ENCODE measurements at regions not wholly inside any gene's neighbourhood (a gene's known extent, or its start where the extent isn't known, plus 50 kb on each side); places are given as distances from the start of the nearest gene placed in this dataset.

- Histone ChIP-seq H3K9me3 (peaks cover 0 to 19% (median 0%) of the 10 kb centered on the region in 8 donors), H3K27ac (no peak overlapping the region), H3K36me3 (no peaks in the 10 kb centered on the region), H3K27me3 (replicated peaks in 1 of 7) (peaks cover 0 to 16% (median 0%) of the 10 kb centered on the region in 7 donors), H3K4me1 (no peaks in the 10 kb centered on the region), H3K4me3 (no peak overlapping the region)
- TF ChIP-seq POLR2AphosphoS5 (IDR thresholded peaks at IDR 0.05) (no peak), CTCF (IDR thresholded peaks at IDR 0.05 in 8 of 11, conservative IDR thresholded peaks at IDR 0.05 in 3 of 11) (no peak), POLR2A (IDR thresholded peaks at IDR 0.05) (no peak)
- 47 to 77% (median 68%) methylated on average over 9 to 14 of the region's 14 CpGs for WGBS, 5 donors
- intact Hi-C loops (cut with DNase I; ENCODE audit: low total_unique reads), result no loop called here
- no peak for DNase-seq
Measured at GRCh38 chr2:2938481-2938880, 439.1 kb downstream of the EIPR1 start.

- 84 to 90% (median 89%) methylated on average over 26 of the region's 26 CpGs for WGBS, 5 donors
Measured at GRCh38 chr2:2935445-2936149, 442.0 kb downstream of the EIPR1 start.

GRCh38 chr2:2933426-2933825 is 444.2 kb downstream of the EIPR1 start:
- intact Hi-C loops (cut with DNase I; ENCODE audit: low total_unique reads), result no loop called here
- H3K4me3 ChIP-seq, result no peak overlapping the region
- H3K4me1 ChIP-seq, result no peaks in the 10 kb centered on the region
- H3K9me3 ChIP-seq, result peaks cover 0 to 29% (median 12%) of the 10 kb centered on the region in 8 donors
- WGBS, 5 donors, result 74 to 81% (median 75%) methylated on average over 11 to 15 of the region's 15 CpGs
- H3K36me3 ChIP-seq, result no peaks in the 10 kb centered on the region
- H3K27me3 ChIP-seq (replicated peaks in 1 of 7), result peaks cover 0 to under 1% (median 0%) of the 10 kb centered on the region in 7 donors
- no peak for DNase-seq
- TF ChIP-seq CTCF (IDR thresholded peaks at IDR 0.05 in 8 of 11, conservative IDR thresholded peaks at IDR 0.05 in 3 of 11) (no peak), POLR2A (IDR thresholded peaks at IDR 0.05) (no peak), POLR2AphosphoS5 (IDR thresholded peaks at IDR 0.05) (no peak)
- H3K27ac ChIP-seq, result no peak overlapping the region

More at GRCh38 chr2:2935445-2936149, 442.0 kb downstream of the EIPR1 start:
- intact Hi-C loops (cut with DNase I; ENCODE audit: low total_unique reads), result no loop called here
- Histone ChIP-seq H3K4me1 (no peaks in the 10 kb centered on the region), H3K9me3 (peaks cover 0 to 19% (median 0%) of the 10 kb centered on the region in 8 donors), H3K4me3 (no peak overlapping the region), H3K27me3 (replicated peaks in 1 of 7) (peaks cover 0 to 8% (median 0%) of the 10 kb centered on the region in 7 donors), H3K36me3 (no peaks in the 10 kb centered on the region), H3K27ac (no peak overlapping the region)
- no peak for TF ChIP-seq CTCF (IDR thresholded peaks at IDR 0.05 in 8 of 11, conservative IDR thresholded peaks at IDR 0.05 in 3 of 11)
- no peak for TF ChIP-seq POLR2AphosphoS5 (IDR thresholded peaks at IDR 0.05)
- TF ChIP-seq POLR2A (IDR thresholded peaks at IDR 0.05), result no peak
- DNase-seq, result no peak

GRCh38 chr2:2932692-2933305 is 444.8 kb downstream of the EIPR1 start:
- no peaks in the 10 kb centered on the region for H3K4me1 ChIP-seq
- no peak overlapping the region for H3K4me3 ChIP-seq
- no peak for DNase-seq
- peaks cover 0 to 29% (median 12%) of the 10 kb centered on the region in 8 donors for H3K9me3 ChIP-seq
- WGBS, 5 donors, result 85 to 90% (median 88%) methylated on average over 15 to 16 of the region's 16 CpGs
- intact Hi-C loops (cut with DNase I; ENCODE audit: low total_unique reads), result no loop called here
- no peak for TF ChIP-seq POLR2AphosphoS5 (IDR thresholded peaks at IDR 0.05)
- TF ChIP-seq POLR2A (IDR thresholded peaks at IDR 0.05), result no peak
- no peak for TF ChIP-seq CTCF (IDR thresholded peaks at IDR 0.05 in 8 of 11, conservative IDR thresholded peaks at IDR 0.05 in 3 of 11)
- no peaks in the 10 kb centered on the region for H3K36me3 ChIP-seq
- H3K27me3 ChIP-seq (replicated peaks in 1 of 7), result no peaks in the 10 kb centered on the region
- H3K27ac ChIP-seq, result no peak overlapping the region

All from spleen (tissue), 11 donors.